GM21786 (cell line): ENCODE measurements at regions not wholly inside any gene's neighbourhood (a gene's known extent, or its start where the extent isn't known, plus 50 kb on each side); places are given as distances from the start of the nearest gene placed in this dataset.

ENCODE experiments used
- ATAC-seq: cut with Tn5 transposase; IDR thresholded peaks from one replicate; pipeline ENCODE4 v1.9.1; 2021; ENCODE audit not compliant: unreplicated experiment

GRCh38 chr5:23368393-23368792 is 139.0 kb upstream of the PRDM9 start:
- no peak for ATAC-seq

- no peak for ATAC-seq
These were observed 139.5 kb upstream of the PRDM9 start for GRCh38 chr5:23367874-23368273.

GRCh38 chr5:23353286-23353685 is 154.1 kb upstream of the PRDM9 start:
- ATAC-seq, result no peak

- no peak for ATAC-seq
These were observed 155.0 kb upstream of the PRDM9 start for GRCh38 chr5:23352446-23352845.

- no peak for ATAC-seq
These were observed 164.3 kb upstream of the PRDM9 start for GRCh38 chr5:23343121-23343520.

GRCh38 chr5:23332650-23333251 is 174.7 kb upstream of the PRDM9 start:
- no peak for ATAC-seq

- no peak for ATAC-seq
These were observed 176.7 kb upstream of the PRDM9 start for GRCh38 chr5:23330726-23331125.

- ATAC-seq, result no peak
These were observed 187.5 kb upstream of the PRDM9 start for GRCh38 chr5:23319901-23320300.

- no peak for ATAC-seq
These were observed 188.4 kb upstream of the PRDM9 start for GRCh38 chr5:23318960-23319359.

- ATAC-seq, result no peak
These were observed 189.2 kb upstream of the PRDM9 start for GRCh38 chr5:23318166-23318565.

- no peak for ATAC-seq
These were observed 191.3 kb upstream of the PRDM9 start for GRCh38 chr5:23316060-23316591.

GRCh38 chr5:23314827-23315226 is 192.6 kb upstream of the PRDM9 start:
- ATAC-seq, result no peak

GRCh38 chr5:23305055-23305454 is 202.4 kb upstream of the PRDM9 start:
- no peak for ATAC-seq

GRCh38 chr5:23303836-23304235 is 203.6 kb upstream of the PRDM9 start:
- ATAC-seq, result no peak

- ATAC-seq, result no peak
These were observed 204.0 kb upstream of the PRDM9 start for GRCh38 chr5:23303435-23303834.

- no peak for ATAC-seq
These were observed 205.0 kb upstream of the PRDM9 start for GRCh38 chr5:23302438-23302837.

GRCh38 chr5:23289162-23289561 is 218.2 kb upstream of the PRDM9 start:
- ATAC-seq, result no peak

- no peak for ATAC-seq
These were observed 222.8 kb upstream of the PRDM9 start for GRCh38 chr5:23284656-23285055.

GRCh38 chr5:23274171-23274570 is 233.2 kb upstream of the PRDM9 start:
- no peak for ATAC-seq

- no peak for ATAC-seq
These were observed 237.4 kb upstream of the PRDM9 start for GRCh38 chr5:23269981-23270380.

- no peak for ATAC-seq
These were observed 239.3 kb upstream of the PRDM9 start for GRCh38 chr5:23268136-23268535.

GRCh38 chr5:23260621-23261020 is 246.8 kb upstream of the PRDM9 start:
- no peak for ATAC-seq

- no peak for ATAC-seq
These were observed 249.8 kb upstream of the PRDM9 start for GRCh38 chr5:23257656-23258055.
